ENCODE measurements at regions not wholly inside any gene's neighbourhood (a gene's known extent, or its start where the extent isn't known, plus 50 kb on each side); places are given as distances from the start of the nearest gene placed in this dataset.
"Not testable (repeated sequence)": the region's sequence is repeated elsewhere in the genome, so short reads cannot be mapped to it uniquely, and the experiment has no call there.

- TF ChIP-seq CTCF (conservative IDR thresholded peaks at IDR 0.05; ENCODE audit: low read depth, low read length); EZH2 (IDR thresholded peaks at IDR 0.05; ENCODE audit: borderline replicate concordance, low read depth, low read length, poor library complexity, severe bottlenecking): not testable (repeated sequence)
Measured at GRCh38 chr4:49117951-49118350, 131.9 kb downstream of the CWH43 start.
